GM21619 (cell line): ENCODE measurements at regions not wholly inside any gene's neighbourhood (a gene's known extent, or its start where the extent isn't known, plus 50 kb on each side); places are given as distances from the start of the nearest gene placed in this dataset.

Experiments
- ATAC-seq: cut with Tn5 transposase; IDR thresholded peaks from one replicate; pipeline ENCODE4 v1.9.1; 2021; ENCODE audit not compliant: unreplicated experiment

DNA sequence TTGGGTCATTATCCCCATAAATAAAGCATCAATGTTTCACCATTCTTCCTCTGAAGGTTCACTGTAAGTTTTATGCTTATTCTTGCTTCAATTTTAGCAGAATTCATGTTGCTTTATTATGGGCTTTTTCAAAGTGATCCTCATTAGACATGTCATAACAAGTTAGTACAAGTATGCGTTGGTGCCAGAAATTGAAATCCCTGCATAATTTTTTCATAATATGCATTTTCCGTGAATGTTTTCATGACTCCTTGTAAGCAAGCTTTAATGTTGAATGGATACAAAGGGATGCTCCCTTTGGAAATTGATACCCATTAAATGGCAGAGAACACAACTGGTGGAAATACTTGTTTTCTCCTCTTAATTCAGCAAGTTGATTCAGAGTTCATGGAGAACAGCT lies 179.7 kb downstream of the ST6GAL2 start:
- ATAC-seq, result no peak

DNA sequence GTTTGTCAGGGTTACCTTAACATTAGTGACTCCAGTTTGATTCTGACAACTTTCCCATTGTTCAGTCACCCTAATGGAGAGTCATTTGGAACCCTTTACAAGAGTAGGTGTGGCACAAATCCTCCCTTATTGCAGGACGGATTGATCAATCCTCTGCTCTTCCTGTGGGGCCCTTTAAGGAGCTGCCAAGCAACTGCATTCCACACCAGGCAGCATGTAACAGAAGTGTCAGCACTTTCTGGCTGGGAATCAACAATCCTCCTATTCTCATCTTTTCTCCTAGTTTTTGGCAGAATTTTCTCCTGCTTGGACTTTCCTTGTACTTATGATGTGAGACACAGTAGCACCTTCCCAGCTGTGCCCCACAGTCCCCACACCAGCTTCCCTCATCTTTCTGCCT lies 177.8 kb downstream of the ST6GAL2 start:
- ATAC-seq, result no peak

DNA sequence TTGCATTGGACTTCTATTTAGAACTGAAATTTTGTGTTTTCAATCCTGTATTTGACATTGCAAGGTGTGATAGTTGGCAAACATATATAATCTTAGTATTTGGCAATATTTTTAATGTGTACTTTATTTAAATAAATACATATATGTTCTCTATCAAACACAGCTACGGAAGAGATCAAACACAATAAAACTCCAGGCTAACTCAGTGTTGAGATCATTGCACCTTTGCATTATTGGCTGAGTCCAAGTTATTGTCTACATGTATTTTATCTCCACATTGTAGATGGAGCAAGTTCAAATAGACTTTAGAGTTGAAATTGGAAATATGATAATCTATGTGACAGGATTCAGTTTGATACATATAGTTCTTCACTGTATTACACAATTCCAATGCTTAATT lies 176.7 kb downstream of the ST6GAL2 start:
- ATAC-seq, result no peak

DNA sequence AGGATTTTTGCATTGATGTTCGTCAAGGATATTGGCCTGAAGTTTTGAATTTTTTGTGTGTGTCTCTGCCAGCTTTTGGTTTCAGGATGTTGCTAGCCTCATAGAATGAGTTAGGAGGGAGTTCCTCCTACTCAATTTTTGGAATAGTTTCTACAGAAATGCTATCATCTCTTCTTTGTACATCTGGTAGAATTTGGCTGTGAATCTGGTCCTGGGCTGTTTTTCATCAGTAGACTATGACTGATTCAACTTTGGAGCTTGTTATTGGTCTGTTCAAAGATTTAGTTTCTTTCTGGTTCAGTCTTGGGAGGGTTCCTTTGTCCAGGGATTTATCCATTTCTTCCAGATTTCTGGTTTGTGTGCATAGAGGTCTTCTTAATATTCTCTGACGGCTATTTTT lies 166.7 kb downstream of the ST6GAL2 start:
- no peak for ATAC-seq

DNA sequence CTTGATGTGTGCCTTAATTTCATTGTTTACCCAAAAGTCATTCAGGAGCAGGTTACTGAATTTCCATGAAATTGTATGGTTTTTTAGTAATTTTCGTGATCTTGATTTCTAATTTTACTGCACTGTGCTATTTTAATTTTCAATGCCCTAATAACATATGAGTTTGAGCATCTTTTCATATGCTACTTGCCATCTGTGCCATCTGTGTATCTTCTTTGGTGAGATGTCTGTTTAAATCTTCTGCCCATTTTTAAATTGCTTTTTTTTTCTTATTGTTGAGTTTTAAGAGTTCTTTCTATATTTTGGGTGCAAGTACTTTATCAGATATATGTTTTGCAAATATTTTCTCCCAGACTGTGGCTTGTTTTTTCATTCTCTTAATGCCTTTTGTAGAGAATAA lies 165.9 kb downstream of the ST6GAL2 start:
- no peak for ATAC-seq

DNA sequence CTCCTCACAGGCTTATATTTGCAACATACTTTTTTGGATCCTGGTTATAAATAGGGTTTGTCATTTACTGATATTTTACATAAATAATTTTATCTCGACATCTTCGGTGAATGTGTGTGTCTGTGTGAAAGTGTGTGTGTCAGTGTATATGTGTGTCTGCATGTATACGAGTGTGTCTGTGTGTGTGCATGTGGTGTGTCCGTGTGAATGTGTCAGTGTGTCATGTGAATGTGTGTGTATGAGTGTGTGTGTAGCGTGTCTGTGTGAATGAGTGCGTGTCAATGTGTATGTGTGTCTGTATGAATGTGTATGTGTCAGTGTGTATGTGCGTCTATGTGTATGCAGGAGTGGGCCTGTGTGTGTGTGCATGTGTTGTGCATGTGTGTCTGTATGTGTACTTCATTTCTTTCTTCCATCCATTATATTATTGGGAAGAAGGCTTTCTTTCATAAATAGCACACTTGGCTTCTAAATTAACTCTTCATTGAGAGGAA lies 161.6 kb downstream of the ST6GAL2 start:
- ATAC-seq, result no peak

DNA sequence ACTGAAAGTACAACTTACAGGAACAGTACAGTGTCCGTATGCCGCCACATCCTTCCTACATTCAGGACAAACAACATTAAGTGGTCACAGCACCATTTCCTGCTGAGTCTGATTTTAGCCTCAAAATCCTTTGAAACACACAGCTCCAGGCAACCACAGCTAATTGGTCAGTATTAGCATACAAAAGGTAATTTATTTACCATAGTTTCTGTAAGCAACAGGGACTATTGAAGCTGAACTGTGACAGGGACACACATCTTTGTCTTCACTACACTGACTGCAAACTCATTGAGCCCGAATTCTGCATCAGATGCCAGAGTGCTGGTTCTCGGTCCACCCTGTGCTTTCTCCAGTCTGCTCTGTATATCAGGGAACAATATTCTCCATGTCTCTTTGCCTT lies 151.8 kb downstream of the ST6GAL2 start:
- ATAC-seq, result no peak

DNA sequence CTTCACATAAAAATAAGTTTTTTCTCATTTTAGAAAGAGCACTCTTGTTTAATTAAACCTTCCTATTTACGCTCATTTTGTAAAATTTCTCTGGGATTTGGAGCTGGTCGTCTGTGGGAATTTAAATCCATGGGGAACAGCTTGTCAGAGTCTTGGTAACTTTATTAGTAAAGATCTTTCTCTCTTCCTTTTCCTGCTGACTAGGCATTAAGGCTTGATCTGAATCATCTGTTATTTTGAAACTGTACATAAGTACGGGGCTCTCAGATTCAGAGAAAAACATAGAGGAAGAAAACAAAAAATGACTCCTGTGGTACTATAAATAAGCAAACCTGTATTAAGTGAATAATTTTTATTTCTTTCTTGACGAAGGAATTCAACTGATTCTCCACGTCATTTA lies 150.2 kb downstream of the ST6GAL2 start:
- no peak for ATAC-seq

DNA sequence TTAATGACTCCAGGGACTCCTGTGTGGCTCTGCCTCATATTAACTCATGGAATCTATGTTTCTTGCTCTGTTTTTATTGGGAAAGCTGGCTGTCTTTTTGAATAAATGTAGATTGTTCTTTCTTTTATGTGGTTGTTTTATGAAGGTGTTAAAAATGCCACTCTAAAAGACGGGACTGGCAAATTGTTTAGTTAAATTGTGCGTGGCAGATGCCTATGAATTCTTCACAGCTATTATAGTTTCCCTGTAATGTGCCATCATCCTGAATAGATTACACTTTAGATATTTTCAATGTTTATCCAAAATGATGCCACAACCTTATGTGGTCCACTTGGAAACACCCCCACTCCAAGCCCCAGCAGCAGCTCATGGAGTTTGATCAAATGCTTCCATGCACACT lies 149.7 kb downstream of the ST6GAL2 start:
- ATAC-seq, result no peak

DNA sequence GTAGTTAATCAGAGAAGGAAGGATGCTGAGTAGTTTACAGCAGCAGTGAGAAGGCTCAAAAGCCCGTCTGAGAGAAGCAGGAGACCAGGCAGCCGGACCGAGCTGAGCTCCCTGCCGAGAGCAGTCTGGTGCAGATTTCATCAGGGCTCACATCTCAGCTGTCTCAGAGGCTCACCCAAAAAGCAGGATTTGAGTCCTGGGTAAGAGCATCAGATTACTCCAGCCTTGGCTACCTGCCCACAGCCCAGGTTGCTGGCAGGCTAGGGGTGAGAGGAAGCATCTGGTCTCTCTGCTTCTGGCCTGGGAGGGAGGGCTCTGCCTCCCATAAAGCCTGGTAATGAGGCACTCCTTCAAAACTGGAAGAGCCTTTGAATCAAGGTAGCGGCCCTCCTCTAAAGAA lies 140.5 kb downstream of the ST6GAL2 start:
- ATAC-seq, result no peak

DNA sequence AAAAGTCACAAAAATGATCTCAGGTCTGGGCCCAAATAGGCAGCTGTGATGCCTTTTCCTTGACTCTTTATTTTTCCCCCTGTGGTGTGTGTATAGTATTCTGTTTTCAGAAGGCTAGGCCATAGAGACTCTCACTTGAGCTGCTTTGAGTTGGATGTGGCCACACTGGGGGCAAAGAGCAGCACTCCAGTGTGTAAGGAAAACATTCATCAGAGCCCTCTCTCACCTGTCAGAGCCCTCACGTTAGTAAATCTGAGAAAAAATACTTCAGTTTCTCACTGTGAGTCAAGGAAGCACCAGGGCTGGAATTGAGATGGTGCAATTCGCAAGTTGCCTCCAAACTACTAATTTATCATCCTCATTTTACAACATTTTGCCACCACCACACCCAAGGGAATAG lies 136.1 kb downstream of the ST6GAL2 start:
- no peak for ATAC-seq
